PC-9 (cell line): ENCODE measurements at regions not wholly inside any gene's neighbourhood (a gene's known extent, or its start where the extent isn't known, plus 50 kb on each side); places are given as distances from the start of the nearest gene placed in this dataset.

Experiments used
- EZH2 ChIP-seq: fragments of 200-600 bp; sonication (generic); IDR thresholded peaks from 2 replicates; pipeline ENCODE4 v1.8.0; 2017; ENCODE audit warnings: antibody characterized with exemption, low read depth
- TF ChIP-seq, protein P1 (sequence below): fragments of 200-600 bp; sonication (generic); conservative IDR thresholded peaks from 2 replicates; pipeline ENCODE4 v1.6.1; 2017; ENCODE audit warnings: mixed run types, antibody characterized with exemption, mild to moderate bottlenecking, moderate library complexity

DNA sequence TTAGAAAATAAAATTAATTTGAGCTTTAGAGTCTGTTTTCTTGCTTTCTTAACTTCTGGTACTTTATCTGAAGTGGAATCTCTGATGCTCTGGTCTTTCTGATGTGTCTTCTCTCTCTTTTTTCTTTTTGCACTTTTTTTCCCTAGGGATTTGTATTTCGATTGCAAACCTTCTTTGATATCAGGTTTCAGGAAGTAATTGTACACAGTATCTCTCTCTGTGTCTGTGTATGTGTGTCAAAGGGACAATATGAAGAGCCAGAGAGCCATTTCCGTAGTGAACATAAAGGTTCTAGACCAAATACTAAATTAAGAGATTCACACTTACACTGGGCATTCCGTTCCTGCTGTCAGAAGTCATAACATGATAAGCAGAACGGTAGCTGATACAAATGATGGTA is 325.0 kb downstream of the PCDH7 start:
- TF ChIP-seq, protein P1, sequence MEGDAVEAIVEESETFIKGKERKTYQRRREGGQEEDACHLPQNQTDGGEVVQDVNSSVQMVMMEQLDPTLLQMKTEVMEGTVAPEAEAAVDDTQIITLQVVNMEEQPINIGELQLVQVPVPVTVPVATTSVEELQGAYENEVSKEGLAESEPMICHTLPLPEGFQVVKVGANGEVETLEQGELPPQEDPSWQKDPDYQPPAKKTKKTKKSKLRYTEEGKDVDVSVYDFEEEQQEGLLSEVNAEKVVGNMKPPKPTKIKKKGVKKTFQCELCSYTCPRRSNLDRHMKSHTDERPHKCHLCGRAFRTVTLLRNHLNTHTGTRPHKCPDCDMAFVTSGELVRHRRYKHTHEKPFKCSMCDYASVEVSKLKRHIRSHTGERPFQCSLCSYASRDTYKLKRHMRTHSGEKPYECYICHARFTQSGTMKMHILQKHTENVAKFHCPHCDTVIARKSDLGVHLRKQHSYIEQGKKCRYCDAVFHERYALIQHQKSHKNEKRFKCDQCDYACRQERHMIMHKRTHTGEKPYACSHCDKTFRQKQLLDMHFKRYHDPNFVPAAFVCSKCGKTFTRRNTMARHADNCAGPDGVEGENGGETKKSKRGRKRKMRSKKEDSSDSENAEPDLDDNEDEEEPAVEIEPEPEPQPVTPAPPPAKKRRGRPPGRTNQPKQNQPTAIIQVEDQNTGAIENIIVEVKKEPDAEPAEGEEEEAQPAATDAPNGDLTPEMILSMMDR, result no peak
- no peak for TF ChIP-seq EZH2
